DND-41 (cell line): ENCODE measurements at regions not wholly inside any gene's neighbourhood (a gene's known extent, or its start where the extent isn't known, plus 50 kb on each side); places are given as distances from the start of the nearest gene placed in this dataset.

ENCODE experiments used
- ATAC-seq: fragments of 200-7000 bp; cut with Tn5 transposase; 3 replicates; pipeline ENCODE4 v1.9.1; 2021; ENCODE audit warnings: low read depth; ENCODE audit not compliant: insufficient read depth
- DNase-seq: peaks from one replicate; pipeline ENCODE4 v3.0.0-alpha.2; 2020
- H2AFZ ChIP-seq: 2 replicates; pipeline ENCODE4 v1.6.0; 2012; ENCODE audit warnings: low read depth, low read length
- H3K27ac ChIP-seq: 2 replicates; pipeline ENCODE4 v1.5.1; 2012; ENCODE audit warnings: low read length, inconsistent platforms
- H3K27me3 ChIP-seq: fragments of 200-600 bp; sonication (generic); 2 replicates; pipeline ENCODE4 v1.6.0; 2012; ENCODE audit warnings: low read length, mild to moderate bottlenecking, inconsistent platforms; ENCODE audit not compliant: insufficient read depth, poor library complexity
- H3K36me3 ChIP-seq: 2 replicates; pipeline ENCODE4 v1.5.1; 2012; ENCODE audit warnings: low read length, inconsistent platforms; ENCODE audit not compliant: insufficient read depth
- H3K4me1 ChIP-seq: 2 replicates; pipeline ENCODE4 v1.5.1; 2012; ENCODE audit warnings: mild to moderate bottlenecking, low read length; ENCODE audit not compliant: insufficient read depth
- H3K4me2 ChIP-seq: 2 replicates; pipeline ENCODE4 v1.6.0; 2012; ENCODE audit warnings: mild to moderate bottlenecking, moderate library complexity, low read length, inconsistent platforms; ENCODE audit not compliant: insufficient read depth
- H3K4me3 ChIP-seq, 2 experiments: fragments of 200-600 bp in 1 of 2; shearing (Covaris generic) in 1 of 2; 2 replicates each; pipeline ENCODE4 v1.5.1; 2012 to 2016; ENCODE audit warnings: inconsistent platforms in 2 of 2, low read length in 2 of 2, mild to moderate bottlenecking in 2 of 2, low read depth in 1 of 2, moderate library complexity in 1 of 2
- H3K79me2 ChIP-seq: 2 replicates; pipeline ENCODE4 v1.6.0; 2012; ENCODE audit warnings: low read length, inconsistent platforms; ENCODE audit not compliant: insufficient read depth
- H3K9ac ChIP-seq: 2 replicates; pipeline ENCODE4 v1.6.0; 2012; ENCODE audit warnings: low read depth, mild to moderate bottlenecking, inconsistent platforms, low read length, moderate library complexity
- H3K9me3 ChIP-seq: 2 replicates; pipeline ENCODE4 v1.5.1; 2012; ENCODE audit warnings: low read length, moderate library complexity, mild to moderate bottlenecking, inconsistent platforms; ENCODE audit not compliant: insufficient read depth, severe bottlenecking
- H4K20me1 ChIP-seq: 2 replicates; pipeline ENCODE4 v1.6.0; 2012; ENCODE audit warnings: low read length; ENCODE audit not compliant: insufficient read depth
- EZH2 ChIP-seq: IDR thresholded peaks from 3 replicates; pipeline ENCODE4 v1.6.1; 2012; ENCODE audit warnings: borderline replicate concordance, low read depth, mild to moderate bottlenecking, moderate library complexity, low read length, inconsistent platforms; ENCODE audit not compliant: severe bottlenecking
- TF ChIP-seq, protein P1 (sequence below): IDR thresholded peaks from 2 replicates; pipeline ENCODE4 v1.5.1; 2012; ENCODE audit warnings: borderline replicate concordance, low read length, moderate library complexity, mild to moderate bottlenecking; ENCODE audit not compliant: poor library complexity, severe bottlenecking; ENCODE audit errors: extremely low read depth

- Histone ChIP-seq H3K9ac (no peak overlapping the region), H3K4me2 (no peak overlapping the region), H3K36me3 (no peaks in the 10 kb centered on the region), H3K79me2 (no peaks in the 10 kb centered on the region), H3K27me3 (no peaks in the 10 kb centered on the region), H3K4me1 (no peaks in the 10 kb centered on the region), H3K4me3 (no peak overlapping the region), H2AFZ (0 out of 2 replicates have a peak overlapping the region, but pooled peaks have one; percentile 8), H3K9me3 (peaks cover 12% of the 10 kb centered on the region), H3K27ac (no peak overlapping the region), H4K20me1 (no peaks in the 10 kb centered on the region)
- ATAC-seq = no peak
- no peak for DNase-seq
- TF ChIP-seq, protein P1, sequence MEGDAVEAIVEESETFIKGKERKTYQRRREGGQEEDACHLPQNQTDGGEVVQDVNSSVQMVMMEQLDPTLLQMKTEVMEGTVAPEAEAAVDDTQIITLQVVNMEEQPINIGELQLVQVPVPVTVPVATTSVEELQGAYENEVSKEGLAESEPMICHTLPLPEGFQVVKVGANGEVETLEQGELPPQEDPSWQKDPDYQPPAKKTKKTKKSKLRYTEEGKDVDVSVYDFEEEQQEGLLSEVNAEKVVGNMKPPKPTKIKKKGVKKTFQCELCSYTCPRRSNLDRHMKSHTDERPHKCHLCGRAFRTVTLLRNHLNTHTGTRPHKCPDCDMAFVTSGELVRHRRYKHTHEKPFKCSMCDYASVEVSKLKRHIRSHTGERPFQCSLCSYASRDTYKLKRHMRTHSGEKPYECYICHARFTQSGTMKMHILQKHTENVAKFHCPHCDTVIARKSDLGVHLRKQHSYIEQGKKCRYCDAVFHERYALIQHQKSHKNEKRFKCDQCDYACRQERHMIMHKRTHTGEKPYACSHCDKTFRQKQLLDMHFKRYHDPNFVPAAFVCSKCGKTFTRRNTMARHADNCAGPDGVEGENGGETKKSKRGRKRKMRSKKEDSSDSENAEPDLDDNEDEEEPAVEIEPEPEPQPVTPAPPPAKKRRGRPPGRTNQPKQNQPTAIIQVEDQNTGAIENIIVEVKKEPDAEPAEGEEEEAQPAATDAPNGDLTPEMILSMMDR = no peak
- TF ChIP-seq EZH2 = no peak
These were observed 447.7 kb upstream of the DPPA4 start for GRCh38 chr3:109784852-109785631.

GRCh38 chr3:109803274-109803673 is 465.9 kb upstream of the DPPA4 start:
- H4K20me1 ChIP-seq = no peaks in the 10 kb centered on the region
- no peaks in the 10 kb centered on the region for H3K27me3 ChIP-seq
- no peak overlapping the region for H3K9ac ChIP-seq

GRCh38 chr3:109804697-109805096 is 467.4 kb upstream of the DPPA4 start:
- H3K27me3 ChIP-seq = no peaks in the 10 kb centered on the region

More at GRCh38 chr3:109803274-109803673, 465.9 kb upstream of the DPPA4 start:
- no peak overlapping the region for H2AFZ ChIP-seq
- no peak for ATAC-seq
- no peak for TF ChIP-seq EZH2
- TF ChIP-seq, protein P1 = peak; percentile 56
- peaks cover 29% of the 10 kb centered on the region for H3K4me1 ChIP-seq
- no peak for DNase-seq
- no peaks in the 10 kb centered on the region for H3K36me3 ChIP-seq
- no peak overlapping the region for H3K4me3 ChIP-seq
- H3K4me2 ChIP-seq = no peak overlapping the region
- no peak overlapping the region for H3K27ac ChIP-seq
- H3K79me2 ChIP-seq = no peaks in the 10 kb centered on the region
- no peaks in the 10 kb centered on the region for H3K9me3 ChIP-seq

More at GRCh38 chr3:109804697-109805096, 467.4 kb upstream of the DPPA4 start:
- DNase-seq (no peak), ATAC-seq (no peak)
- Histone ChIP-seq H3K27ac (peak overlapping the region; percentile 21; the same call in 1 of the 2 replicates), H3K9ac (no peak overlapping the region), H4K20me1 (no peaks in the 10 kb centered on the region), H3K4me3 (no peak overlapping the region), H3K36me3 (no peaks in the 10 kb centered on the region), H3K9me3 (no peaks in the 10 kb centered on the region), H2AFZ (no peak overlapping the region), H3K4me2 (no peak overlapping the region), H3K4me1 (peaks cover 29% of the 10 kb centered on the region), H3K79me2 (no peaks in the 10 kb centered on the region)
- TF ChIP-seq EZH2 = no peak
- TF ChIP-seq, protein P1 = no peak
